Esophagus muscularis mucosa (tissue), 4 donors: ENCODE measurements at regions not wholly inside any gene's neighbourhood (a gene's known extent, or its start where the extent isn't known, plus 50 kb on each side); places are given as distances from the start of the nearest gene placed in this dataset.

Experiments
- DNase-seq: peaks from one replicate; pipeline ENCODE4 v3.0.0-alpha.2; 2017; ENCODE audit errors: extremely low spot score
- H3K27ac ChIP-seq, 4 donors: fragments of 200-600 bp; sonication (generic); replicated peaks in 1 of 4; 1 replicate in 3 of 4; 2 replicates in 1 of 4; pipeline ENCODE4 v1.5.1; 2016 to 2019; ENCODE audit warnings: mild to moderate bottlenecking in 1 of 4
- H3K27me3 ChIP-seq, 4 donors: fragments of 200-600 bp; sonication (generic); one replicate each; pipeline versions ENCODE4 v1.5.1 to v1.6.0; 2016 to 2019
- H3K36me3 ChIP-seq, 4 donors: fragments of 200-600 bp; sonication (generic); one replicate each; pipeline ENCODE4 v1.5.1; 2016 to 2019
- H3K4me1 ChIP-seq, 4 donors: fragments of 200-600 bp; sonication (generic); one replicate each; pipeline ENCODE4 v1.5.1; 2016 to 2019
- H3K4me3 ChIP-seq, 4 donors: fragments of 200-600 bp; sonication (generic); 1 replicate in 2 of 4; 2 replicates in 2 of 4; pipeline ENCODE4 v1.5.1; 2016 to 2019; ENCODE audit warnings: mild to moderate bottlenecking in 4 of 4, moderate library complexity in 1 of 4
- H3K9me3 ChIP-seq, 4 donors: fragments of 200-600 bp; sonication (generic); 1 replicate in 3 of 4; 2 replicates in 1 of 4; pipeline ENCODE4 v1.5.1; 2016 to 2019
- CTCF ChIP-seq, 3 experiments: fragments of 200-600 bp in 2 of 3; fragments of 450-650 bp in 1 of 3; sonication (generic) in 2 of 3; IDR thresholded peaks; one replicate each; pipeline ENCODE4 v1.5.1; 2017 to 2019; ENCODE audit warnings: antibody characterized with exemption in 3 of 3, mild to moderate bottlenecking in 2 of 3, moderate library complexity in 1 of 3
- EP300 ChIP-seq: sonication (generic); formaldehyde crosslinking; IDR thresholded peaks from one replicate; pipeline ENCODE4 v1.6.1; 2017; ENCODE audit warnings: antibody characterized with exemption
- POLR2A ChIP-seq: fragments of 450-650 bp; IDR thresholded peaks from one replicate; pipeline ENCODE4 v1.6.1; 2017; ENCODE audit warnings: antibody characterized with exemption, moderate library complexity, mild to moderate bottlenecking, low read depth
- POLR2AphosphoS5 ChIP-seq, 2 donors: sonication (generic); formaldehyde crosslinking; IDR thresholded peaks; one replicate each; pipeline ENCODE4 v1.6.1; 2017; ENCODE audit warnings: antibody characterized with exemption in 2 of 2
- WGBS: methylation state at CpG from one replicate; pipeline ENCODE4 v1.1.5; 2018; 5-methylcytosine and 5-hydroxymethylcytosine counted together
- intact Hi-C: fragments of 100-400 bp; cut with DNase I; formaldehyde crosslinking; loops from one replicate; pipeline ENCODE4 v1.15.1; 2023

- no peak overlapping the region for H3K27ac ChIP-seq
- H3K4me3 ChIP-seq: no peak overlapping the region
- intact Hi-C loops: no loop called here
- TF ChIP-seq CTCF (IDR thresholded peaks at IDR 0.05) (no peak), EP300 (no peak), POLR2AphosphoS5 (IDR thresholded peaks at IDR 0.05) (no peak), POLR2A (no peak)
- H3K36me3 ChIP-seq: no peaks in the 10 kb centered on the region
- peaks cover 0 to 3% (median 0%) of the 10 kb centered on the region in 4 donors for H3K9me3 ChIP-seq
- no peaks in the 10 kb centered on the region for H3K4me1 ChIP-seq
- H3K27me3 ChIP-seq: no peaks in the 10 kb centered on the region
- 90% methylated on average over 12 of the region's 12 CpGs for WGBS
- no peak for DNase-seq
These were observed 208.3 kb downstream of the FOXO1 start for GRCh38 chr13:40457929-40458719.

- TF ChIP-seq CTCF (IDR thresholded peaks at IDR 0.05) (no peak), POLR2A (no peak), POLR2AphosphoS5 (IDR thresholded peaks at IDR 0.05) (no peak), EP300 (no peak)
- 88% methylated on average over 7 of the region's 7 CpGs for WGBS
- no peak overlapping the region for H3K4me3 ChIP-seq
- no peaks in the 10 kb centered on the region for H3K27me3 ChIP-seq
- peaks cover 0 to 3% (median 0%) of the 10 kb centered on the region in 4 donors for H3K9me3 ChIP-seq
- no peak for DNase-seq
- H3K36me3 ChIP-seq: no peaks in the 10 kb centered on the region
- H3K4me1 ChIP-seq: no peaks in the 10 kb centered on the region
- H3K27ac ChIP-seq: no peak overlapping the region
- intact Hi-C loops: no loop called here
These were observed 207.8 kb downstream of the FOXO1 start for GRCh38 chr13:40458720-40458990.

GRCh38 chr13:40460116-40460515 lies 206.3 kb downstream of the FOXO1 start:
- 91% methylated on average over 3 of the region's 3 CpGs for WGBS
- H3K27me3 ChIP-seq: no peaks in the 10 kb centered on the region
- DNase-seq: no peak
- intact Hi-C loops: no loop called here
- H3K4me1 ChIP-seq: no peaks in the 10 kb centered on the region
- no peak overlapping the region for H3K27ac ChIP-seq
- H3K9me3 ChIP-seq: peaks cover 0 to 3% (median 0%) of the 10 kb centered on the region in 4 donors
- TF ChIP-seq POLR2AphosphoS5 (IDR thresholded peaks at IDR 0.05) (no peak), CTCF (IDR thresholded peaks at IDR 0.05) (no peak), EP300 (no peak), POLR2A (no peak)
- H3K36me3 ChIP-seq: no peaks in the 10 kb centered on the region
- no peak overlapping the region for H3K4me3 ChIP-seq

- peaks cover 0 to 3% (median 0%) of the 10 kb centered on the region in 4 donors for H3K9me3 ChIP-seq
- H3K4me3 ChIP-seq: no peak overlapping the region
- H3K4me1 ChIP-seq: no peaks in the 10 kb centered on the region
- no peaks in the 10 kb centered on the region for H3K27me3 ChIP-seq
- H3K36me3 ChIP-seq: no peaks in the 10 kb centered on the region
- DNase-seq: no peak
- 89% methylated on average over 12 of the region's 12 CpGs for WGBS
- intact Hi-C loops: no loop called here
- no peak overlapping the region for H3K27ac ChIP-seq
- TF ChIP-seq EP300 (no peak), POLR2A (no peak), POLR2AphosphoS5 (IDR thresholded peaks at IDR 0.05) (no peak), CTCF (IDR thresholded peaks at IDR 0.05) (no peak)
These were observed 202.0 kb downstream of the FOXO1 start for GRCh38 chr13:40464337-40465014.
